ENCODE measurements at regions not wholly inside any gene's neighbourhood (a gene's known extent, or its start where the extent isn't known, plus 50 kb on each side); places are given as distances from the start of the nearest gene placed in this dataset.

DNA sequence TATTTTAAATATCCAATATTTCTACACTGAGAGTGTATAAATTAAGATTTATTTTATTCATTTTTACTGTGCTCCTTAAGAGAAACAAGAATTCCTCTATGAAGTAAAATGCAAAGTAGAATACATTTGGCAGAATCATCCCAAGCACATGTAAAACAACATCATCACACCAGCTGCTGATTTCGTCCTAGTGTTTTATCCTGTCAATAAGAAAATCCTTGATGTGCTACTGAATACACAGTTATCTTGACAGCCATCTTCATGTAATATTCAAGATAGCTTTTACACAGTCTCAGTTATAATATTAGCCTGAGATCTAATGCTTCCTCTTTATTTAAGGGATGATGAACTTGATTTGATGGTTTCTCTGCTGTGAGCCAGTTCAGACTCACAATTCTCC is 282.4 kb downstream of the MZT1 start:
- no peak for DNase-seq (ENCODE audit: low spot score)

DNA sequence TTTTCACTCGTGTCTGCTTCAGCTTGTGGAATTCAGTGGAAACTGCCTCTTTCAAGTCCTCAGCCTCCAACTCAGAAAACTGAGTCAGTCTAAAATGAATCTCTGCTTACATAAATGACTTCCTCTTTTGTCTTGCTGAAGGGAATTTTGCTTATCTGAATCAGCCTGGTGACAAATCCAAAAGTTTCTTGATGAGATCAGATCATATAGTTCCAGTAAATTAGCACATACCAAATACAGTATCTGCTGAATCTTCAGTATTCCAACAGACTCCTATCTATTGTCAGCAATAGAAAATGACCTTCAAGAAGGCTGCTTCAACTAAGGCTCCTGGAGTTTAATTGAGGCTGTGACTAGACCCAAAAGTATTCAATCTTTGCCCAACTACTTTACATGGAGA is 290.0 kb downstream of the MZT1 start:
- no peak for DNase-seq (ENCODE audit: low spot score)

DNA sequence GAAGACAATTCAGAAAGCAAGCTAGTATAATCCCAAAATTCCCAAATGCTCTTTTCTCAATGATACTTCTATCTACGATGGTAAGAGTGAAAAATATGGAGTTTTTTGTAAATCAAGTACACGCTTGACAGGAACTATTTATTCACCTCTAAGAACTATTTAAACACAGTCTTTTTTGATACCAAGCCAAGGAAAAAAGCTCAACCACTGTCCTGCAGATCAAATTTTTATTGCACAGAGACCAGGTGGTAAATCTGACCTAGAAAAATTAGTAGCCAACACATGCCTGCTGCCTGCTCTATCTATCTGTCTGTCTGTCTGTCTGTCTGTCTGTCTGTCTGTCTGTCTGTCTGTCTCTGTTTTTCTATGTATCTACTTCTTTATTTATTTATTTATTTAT is 292.2 kb downstream of the MZT1 start:
- DNase-seq (ENCODE audit: low spot score), result no peak

DNA sequence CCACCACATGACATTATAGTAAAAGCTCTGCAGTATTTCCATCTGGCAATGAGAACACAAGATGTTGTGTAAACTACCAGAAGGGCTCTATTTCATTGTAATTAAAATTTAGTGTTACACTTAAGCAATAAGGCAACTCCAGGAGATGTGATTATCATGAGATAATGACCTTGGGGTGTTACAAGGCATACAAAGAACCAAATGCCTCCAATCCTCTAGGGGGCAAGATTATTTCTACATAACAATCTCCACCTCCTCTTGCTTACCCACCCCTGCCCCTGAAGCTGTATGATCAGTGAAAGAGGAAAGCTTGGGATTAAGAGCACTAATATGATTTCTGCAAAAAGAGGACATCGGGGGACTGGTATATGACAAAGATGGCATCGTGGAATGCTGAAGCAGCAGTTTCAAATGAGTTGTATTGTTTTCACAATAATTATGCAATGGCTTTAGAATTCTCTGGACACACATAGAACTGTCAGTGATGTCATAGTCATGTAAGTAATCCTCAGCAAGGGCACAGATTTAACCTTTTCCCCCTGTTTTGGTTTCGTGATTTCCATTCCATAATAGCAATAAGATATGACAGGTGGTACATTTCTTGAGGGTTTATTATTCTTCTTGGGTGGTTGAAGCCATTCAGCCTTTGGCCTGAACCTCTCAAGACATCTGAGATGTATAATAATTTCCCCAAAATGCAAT is 295.3 kb downstream of the MZT1 start:
- DNase-seq (ENCODE audit: low spot score), result no peak

DNA sequence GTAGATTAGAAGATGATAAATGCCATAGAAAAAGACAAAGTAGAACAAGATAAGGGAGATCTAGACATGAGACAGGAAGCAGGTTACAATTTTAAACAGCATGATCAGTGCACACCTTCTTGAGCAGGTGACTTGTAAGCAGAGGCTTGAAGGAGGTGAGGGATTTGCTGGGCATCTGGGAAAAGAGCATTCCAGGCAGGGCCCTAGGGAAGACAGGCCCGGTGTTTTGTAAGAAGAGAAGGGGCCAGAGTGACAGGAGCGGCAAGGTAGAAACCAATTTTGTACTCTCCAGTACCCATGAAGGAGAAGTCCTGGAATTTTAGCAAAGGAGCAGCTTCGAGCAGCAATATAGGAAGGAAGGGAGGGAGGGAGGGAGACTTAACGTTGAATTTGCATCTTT is 296.5 kb downstream of the MZT1 start:
- DNase-seq (ENCODE audit: low spot score), result no peak

DNA sequence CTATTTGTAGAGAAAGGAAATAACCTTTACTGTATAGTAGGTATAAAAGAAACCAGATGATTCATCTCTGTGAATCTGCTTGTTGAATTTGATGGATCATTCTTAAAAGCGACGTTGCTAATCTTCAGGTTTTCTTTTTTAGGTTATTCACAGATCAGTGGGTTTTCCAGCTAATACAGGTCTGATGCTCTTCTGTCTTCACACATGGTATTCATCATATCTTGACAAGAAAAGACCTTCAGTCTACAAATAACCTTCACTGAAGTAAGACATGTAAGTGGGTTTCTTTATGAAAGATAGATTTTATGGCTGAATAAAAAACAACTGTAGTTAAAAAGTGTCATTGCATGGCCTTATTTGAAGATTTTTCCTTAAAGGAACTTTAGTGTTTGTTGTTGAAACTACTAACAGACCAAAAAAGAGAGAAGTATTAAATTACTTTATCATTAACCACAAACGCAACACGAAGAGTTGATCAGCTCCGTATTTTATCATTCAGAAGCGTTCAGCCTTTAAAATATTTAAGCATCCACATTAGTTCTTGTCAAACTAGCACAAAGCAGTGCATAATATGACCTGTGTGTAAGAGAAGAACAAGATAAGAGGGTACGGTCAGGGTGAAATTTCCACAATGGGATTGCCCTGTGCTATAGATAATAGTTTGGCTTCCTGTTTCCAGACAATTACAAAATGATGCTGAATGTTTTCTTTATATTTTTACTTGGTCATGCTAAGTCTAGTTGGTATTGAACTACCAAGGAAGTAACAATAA is 299.5 kb downstream of the MZT1 start:
- DNase-seq (ENCODE audit: low spot score), result no peak

DNA sequence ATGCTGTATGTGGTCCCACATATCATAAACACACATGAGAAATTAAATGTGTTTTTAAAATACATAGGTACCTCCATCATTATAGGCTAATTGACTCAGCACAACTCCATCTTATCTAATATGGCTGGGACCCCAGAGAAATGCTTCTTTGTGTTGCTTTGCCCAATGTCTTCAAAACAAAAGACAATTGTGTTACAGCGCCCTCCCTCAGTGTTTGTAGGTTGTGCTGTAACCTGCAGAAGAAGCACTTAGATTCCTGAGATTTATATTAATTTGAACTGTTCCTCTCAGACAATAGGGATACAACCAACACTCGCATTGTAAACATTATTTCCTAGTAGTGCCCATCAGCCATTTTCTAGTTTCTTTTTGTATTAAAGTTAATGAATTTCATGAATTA is 303.4 kb downstream of the MZT1 start:
- no peak for DNase-seq (ENCODE audit: low spot score)

DNA sequence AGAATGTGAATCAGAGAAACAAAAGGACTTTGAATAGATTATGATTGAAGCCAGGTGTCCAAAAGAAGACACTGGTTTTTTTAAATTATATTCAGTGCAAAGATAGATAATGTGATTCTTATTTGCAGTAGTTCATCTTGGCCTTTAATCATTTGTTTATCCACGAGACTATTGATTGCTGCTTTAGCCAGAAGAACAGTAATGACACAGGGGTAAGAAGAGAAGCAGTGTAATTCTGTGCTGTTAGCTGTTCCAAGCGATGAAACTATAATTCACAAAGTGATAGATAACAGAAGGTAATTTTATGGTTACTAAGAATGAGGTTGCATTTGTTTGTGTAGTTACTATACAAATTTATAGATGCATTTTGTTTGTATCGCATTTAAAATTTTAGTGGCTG is 311.6 kb downstream of the MZT1 start:
- no peak for DNase-seq (ENCODE audit: low spot score)

DNA sequence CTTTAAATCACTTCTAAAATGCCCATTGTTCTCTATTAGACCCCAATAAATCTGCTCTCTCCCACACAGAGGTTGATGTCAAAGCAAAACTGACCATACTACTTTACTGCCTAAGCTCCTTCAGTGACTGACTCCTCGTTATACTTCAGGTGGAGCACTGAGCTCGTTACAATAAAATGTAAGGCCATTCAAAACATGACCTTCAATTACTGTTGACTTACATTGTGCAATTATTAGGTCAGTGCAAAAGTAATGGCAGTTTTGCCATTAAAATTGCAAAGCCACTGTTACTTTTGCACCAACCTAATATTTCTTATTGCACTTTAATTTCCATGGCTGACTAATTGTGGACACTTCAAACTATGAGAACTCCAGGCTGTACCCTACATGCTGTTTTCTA is 314.9 kb downstream of the MZT1 start:
- DNase-seq (ENCODE audit: low spot score), result no peak

DNA sequence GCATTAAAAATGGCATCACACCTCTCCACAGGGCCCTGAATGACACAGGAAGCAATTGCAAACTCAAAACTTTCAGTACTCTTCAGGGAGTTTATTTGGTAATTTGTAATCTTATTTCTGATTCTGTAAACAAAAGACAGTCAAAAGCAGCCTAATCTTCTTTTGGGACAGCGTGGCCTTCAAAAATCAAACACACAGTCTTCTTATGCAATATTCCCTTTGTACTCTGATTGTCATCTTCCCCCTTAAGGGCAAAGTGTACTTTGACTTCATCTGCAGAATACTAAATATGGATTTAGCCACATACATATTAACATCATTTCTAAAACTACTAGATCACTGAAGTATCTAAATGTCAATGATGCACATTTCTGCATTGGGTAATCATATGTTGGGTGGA is 322.0 kb downstream of the MZT1 start:
- no peak for DNase-seq (ENCODE audit: low spot score)

DNA sequence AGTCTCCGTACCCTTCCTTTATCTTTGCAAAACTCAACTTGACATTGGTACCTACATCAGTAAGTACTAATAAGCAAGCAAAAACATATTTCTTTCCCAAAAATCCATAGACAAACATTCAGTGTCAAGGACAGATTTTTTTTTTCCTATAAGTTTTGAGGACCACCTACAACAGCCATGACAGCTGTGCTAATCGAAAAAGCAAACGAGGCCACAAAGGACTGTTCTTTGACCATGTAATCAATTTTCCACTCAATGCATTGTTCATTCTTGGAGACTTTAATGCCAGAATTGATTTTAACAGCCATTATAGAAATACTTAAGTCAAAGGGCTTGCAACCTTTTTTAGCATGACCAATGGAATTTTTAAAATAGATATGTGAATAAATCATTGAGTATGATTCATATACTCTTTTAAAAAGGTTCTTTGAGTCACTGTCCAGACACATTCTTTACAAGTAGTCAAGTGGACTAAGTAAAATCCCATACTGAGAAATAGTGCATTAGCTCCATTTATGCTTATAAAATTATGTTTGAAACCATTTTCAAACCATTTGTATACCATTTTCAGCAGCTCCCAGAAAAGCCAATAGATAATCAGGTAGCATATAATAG is 323.9 kb downstream of the MZT1 start:
- no peak for DNase-seq (ENCODE audit: low spot score)

DNA sequence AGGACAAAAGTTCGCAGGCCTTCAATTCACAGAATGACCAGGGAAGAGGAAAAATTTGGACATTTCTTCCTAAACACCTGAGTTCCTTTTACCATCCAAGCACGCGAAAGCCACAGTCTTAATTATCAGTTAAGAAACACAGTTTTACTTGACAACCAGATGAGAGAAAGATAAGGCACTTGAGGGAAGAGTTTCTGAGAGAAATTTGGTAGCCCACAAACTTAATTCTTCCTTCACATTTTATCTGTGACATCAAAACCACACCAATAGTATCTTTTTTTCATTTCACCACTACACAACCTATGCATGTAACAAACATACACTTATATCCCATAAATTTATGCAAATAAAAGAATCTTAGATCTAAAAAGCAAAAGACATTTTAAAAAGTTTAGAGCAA is 326.6 kb downstream of the MZT1 start:
- DNase-seq (ENCODE audit: low spot score), result no peak

DNA sequence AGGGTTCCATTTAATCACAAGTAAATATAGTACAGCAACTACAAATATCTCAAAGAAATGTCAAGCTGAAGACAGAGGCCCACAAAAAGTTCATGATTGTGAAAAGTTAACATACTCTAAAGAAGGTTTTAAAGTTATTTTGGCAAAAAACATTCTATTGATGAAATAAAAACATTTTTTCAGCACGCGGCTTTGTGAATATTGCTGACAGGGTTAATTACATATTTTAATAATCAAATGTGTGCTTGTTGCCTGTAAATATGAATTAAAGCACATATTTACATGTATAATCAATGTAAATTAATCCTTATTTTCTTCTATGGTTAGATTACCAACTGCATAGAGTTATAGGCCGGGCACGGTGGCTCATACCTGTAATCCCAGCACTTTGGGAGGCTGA is 328.1 kb downstream of the MZT1 start:
- no peak for DNase-seq (ENCODE audit: low spot score)

DNA sequence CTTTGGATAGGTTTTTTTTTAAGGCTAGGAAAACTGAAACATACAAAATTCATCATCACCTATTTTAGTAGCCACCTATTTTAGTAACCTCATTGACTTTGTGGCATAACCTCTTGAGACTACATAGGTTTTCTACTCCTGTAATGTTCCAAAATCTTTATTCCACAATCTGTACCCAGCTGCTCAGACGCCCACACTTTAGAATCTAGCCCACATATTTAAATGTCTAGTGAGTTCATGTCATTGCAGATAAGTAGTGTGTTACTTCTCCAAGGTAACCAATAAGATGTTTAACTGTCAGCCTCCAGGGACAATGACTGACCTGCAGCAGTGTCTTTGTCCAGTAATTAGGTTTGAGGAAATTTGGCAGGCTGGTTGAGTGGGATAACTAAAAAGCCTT is 330.2 kb downstream of the MZT1 start:
- DNase-seq (ENCODE audit: low spot score), result no peak

DNA sequence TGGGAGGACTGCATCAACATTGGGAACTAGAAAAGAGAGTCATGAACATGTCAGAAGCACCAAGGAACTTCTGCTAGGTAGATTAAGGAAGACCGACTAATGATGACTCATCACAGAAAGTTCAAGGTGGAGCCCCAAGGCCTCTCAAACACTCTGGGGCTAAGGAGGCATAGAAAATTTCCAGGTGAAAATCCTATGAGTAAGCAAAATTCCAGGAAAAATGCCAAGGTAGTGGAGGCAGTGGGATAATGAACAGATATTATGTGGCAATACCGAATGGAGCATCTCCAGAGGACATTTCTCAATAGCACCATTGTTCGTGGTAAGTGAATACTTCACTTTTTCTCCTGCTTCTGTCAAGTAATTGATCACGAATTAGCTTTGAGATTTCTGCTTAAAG is 336.5 kb downstream of the MZT1 start:
- DNase-seq (ENCODE audit: low spot score), result no peak

DNA sequence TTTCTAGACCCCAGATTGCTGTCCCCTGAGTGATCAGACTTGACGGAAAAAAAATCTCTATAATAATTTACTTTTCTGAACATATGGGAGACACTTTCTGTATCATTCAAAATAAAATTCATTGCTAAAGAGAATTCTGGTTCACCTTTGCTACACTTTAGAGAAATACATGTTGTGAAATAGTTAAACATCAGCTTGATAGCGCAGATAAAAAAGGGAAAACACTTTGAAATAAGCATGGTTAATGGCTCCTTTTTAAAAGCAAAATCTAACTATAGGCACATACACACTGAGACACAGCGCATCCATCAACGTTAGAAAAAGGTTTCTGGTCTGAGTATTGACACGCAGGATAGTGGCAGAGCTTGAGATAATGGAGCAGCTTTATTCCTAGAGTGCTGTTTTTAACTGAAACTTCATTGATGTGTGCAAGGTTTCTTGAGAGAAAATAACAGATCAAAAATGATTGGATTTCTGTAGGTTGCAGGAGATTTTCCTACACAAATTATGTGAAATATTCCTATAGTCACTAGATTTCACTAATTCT is 341.2 kb downstream of the MZT1 start:
- no peak for DNase-seq (ENCODE audit: low spot score)

DNA sequence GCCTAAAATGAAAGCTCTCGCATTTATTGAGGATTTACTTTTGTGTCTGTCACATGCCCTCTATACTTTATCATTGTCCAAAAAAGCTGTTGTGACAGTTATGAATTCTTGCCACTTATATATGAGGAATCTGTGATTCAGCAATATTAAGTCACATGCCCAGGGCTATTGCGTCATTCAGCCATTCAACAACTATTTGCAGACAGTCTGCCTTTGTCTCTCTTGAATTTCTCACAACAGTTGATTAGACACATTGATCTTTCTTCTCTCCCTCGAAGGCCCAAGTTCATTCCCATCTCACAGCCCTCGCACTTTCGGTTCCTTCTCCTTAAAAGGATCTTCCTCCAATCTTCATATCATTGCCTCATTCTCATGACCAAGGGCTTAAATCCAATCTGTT is 342.6 kb downstream of the MZT1 start:
- DNase-seq (ENCODE audit: low spot score), result no peak

DNA sequence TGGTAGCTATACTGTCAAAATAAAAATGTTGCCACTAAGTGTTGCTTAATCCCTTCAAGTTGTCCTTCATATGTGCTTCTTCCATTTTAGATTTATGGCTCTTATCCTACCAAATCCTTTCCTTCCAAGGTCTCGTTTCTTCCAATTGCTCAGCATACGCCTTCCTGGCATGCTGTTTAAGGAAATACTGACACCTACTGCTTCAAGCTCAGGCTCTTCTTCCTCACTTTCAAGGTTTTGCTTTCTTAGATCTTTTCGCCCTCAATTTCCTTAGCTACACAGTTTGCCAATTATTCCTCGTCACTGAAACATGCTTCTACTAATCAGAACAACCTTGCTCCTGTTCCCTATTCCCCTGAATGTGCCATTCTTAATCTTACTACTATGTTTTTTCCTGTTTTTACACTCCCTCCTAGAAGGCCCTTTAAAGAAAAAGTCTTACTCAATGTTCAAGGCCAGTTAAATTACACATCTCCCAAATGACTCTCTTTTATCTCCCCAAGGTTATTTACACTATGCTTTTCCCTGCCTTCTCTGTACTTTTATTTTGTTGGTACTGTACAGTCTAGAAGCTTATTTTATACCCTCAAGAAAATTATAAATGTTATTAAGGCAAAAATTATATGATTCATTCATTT is 343.1 kb downstream of the MZT1 start:
- no peak for DNase-seq (ENCODE audit: low spot score)

DNA sequence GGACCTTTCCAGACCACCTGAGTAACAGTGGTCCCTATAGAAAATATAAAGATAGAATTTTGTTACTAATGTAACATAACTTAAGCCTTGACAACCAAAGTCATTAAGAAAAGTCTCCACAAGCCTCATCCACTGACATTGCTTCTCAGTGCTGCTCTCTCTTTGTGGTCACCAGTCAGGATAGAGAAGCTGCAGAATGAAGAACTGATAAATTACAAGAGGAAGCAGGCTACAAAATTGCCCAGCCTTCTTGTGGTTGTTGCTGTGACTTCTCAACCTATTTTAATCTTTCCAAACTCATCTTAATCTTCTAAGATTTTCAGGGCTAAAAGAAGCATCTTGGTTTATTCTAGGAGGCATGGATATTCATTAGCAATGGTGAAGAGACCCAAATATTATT is 343.8 kb downstream of the MZT1 start:
- DNase-seq (ENCODE audit: low spot score), result no peak

DNA sequence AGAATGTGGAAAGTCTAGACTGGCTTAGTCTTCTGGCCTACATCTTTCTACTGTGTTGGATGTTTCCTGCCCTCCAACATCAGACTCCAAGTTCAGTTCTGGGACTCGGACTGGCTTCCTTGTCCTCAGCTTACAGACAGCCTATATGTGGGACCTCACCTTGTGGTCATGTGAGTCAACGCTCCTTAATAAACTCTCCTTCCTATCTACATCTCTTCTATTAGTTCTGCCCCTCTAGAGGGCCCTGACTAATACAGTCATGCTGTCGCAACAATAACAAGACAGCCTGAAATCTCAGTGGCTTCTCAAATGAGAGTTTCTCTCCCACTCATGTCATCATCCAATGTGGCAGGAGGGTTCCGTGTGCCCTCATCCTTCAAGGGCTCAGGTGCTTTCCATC is 347.8 kb downstream of the MZT1 start:
- DNase-seq (ENCODE audit: low spot score), result no peak

DNA sequence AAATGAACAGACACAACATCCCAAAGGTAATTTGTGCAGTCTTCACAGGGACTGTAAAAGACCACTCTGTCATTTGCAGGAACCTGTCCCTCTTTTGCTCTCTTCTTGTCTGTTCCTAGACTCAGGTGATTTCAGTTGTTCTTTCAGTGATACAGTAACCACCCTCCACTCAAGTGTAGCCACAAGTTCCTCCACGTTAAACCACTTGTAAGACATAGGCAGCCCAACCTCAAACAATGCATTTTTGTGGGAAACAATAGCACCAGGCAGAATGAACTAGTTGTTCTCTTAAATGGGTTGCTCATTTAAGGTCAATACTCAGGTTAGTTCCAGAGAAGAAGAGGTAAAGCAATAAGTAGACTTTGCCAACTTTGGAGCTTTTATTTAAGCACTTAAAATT is 359.4 kb downstream of the MZT1 start:
- DNase-seq (ENCODE audit: low spot score), result no peak

DNA sequence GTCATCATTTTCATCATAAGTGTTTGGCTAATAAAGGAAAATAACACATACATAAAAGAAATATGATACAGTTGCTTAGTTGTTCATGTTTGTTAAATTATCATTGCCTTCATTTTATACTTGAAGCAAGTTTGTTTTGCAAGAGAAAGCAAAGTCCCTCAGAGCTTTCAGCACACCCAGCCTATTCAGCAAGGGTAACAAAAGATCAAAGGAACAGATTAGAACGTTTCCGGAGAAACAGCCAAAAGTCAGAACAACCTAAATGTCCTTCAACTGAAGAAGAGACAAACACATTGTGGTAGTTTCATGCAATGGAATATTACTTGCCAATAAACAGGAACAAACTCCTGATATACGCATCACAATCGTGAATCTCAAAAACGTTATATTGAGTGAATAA is 380.7 kb downstream of the MZT1 start:
- DNase-seq (ENCODE audit: low spot score), result no peak

DNA sequence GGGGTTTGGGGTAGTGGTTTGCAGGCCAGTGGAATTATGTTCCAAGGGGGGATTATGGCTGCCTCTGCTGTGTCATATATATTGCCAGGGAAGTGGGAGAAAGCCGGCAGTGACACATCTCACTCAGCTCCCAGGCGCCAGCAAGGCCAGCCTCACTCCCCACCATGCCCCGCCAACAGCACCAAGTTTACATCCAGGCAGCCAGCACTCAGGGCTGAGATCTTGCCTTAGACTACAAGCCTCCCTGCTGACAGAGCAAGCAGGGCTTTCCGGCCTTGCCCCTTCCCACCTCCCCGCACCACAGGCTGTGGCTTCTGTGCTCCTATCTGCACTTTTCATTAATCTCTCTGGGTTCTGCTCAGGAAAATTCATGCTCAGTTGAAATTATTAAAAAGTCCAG is 385.1 kb downstream of the MZT1 start:
- no peak for DNase-seq (ENCODE audit: low spot score)
